ENCODE measurements at regions not wholly inside any gene's neighbourhood (a gene's known extent, or its start where the extent isn't known, plus 50 kb on each side); places are given as distances from the start of the nearest gene placed in this dataset.
A peak's percentile ranks its signal among the peaks of the same experiment; 100 is the strongest.

- DNase-seq (ENCODE audit: extremely low read depth, low read depth) = no peak
- no peak for TF ChIP-seq CTCF (IDR thresholded peaks at IDR 0.05; ENCODE audit: low read depth, low read length)
Measured at GRCh38 chr5:57749396-57749795, 266.8 kb upstream of the ACTBL2 start.

- no peak for TF ChIP-seq CTCF (IDR thresholded peaks at IDR 0.05; ENCODE audit: low read depth, low read length)
Measured at GRCh38 chr5:57745700-57746651, 263.4 kb upstream of the ACTBL2 start.

GRCh38 chr5:57745029-57745428, 262.4 kb upstream of the ACTBL2 start:
- TF ChIP-seq CTCF (IDR thresholded peaks at IDR 0.05; ENCODE audit: low read depth, low read length) = no peak
- no peak for DNase-seq (ENCODE audit: extremely low read depth, low read depth)

More at GRCh38 chr5:57745700-57746651, 263.4 kb upstream of the ACTBL2 start:
- DNase-seq (ENCODE audit: extremely low read depth, low read depth) = no peak

GRCh38 chr5:57741336-57741735, 258.7 kb upstream of the ACTBL2 start:
- DNase-seq (ENCODE audit: extremely low read depth, low read depth) = no peak

GRCh38 chr5:57738787-57739186, 256.2 kb upstream of the ACTBL2 start:
- TF ChIP-seq CTCF (IDR thresholded peaks at IDR 0.05; ENCODE audit: low read depth, low read length) = no peak

More at GRCh38 chr5:57741336-57741735, 258.7 kb upstream of the ACTBL2 start:
- TF ChIP-seq CTCF (IDR thresholded peaks at IDR 0.05; ENCODE audit: low read depth, low read length) = no peak

GRCh38 chr5:57738301-57738700, 255.7 kb upstream of the ACTBL2 start:
- TF ChIP-seq CTCF (IDR thresholded peaks at IDR 0.05; ENCODE audit: low read depth, low read length) = no peak
- no peak for DNase-seq (ENCODE audit: extremely low read depth, low read depth)

More at GRCh38 chr5:57738787-57739186, 256.2 kb upstream of the ACTBL2 start:
- no peak for DNase-seq (ENCODE audit: extremely low read depth, low read depth)

- no peak for TF ChIP-seq CTCF (IDR thresholded peaks at IDR 0.05; ENCODE audit: low read depth, low read length)
- no peak for DNase-seq (ENCODE audit: extremely low read depth, low read depth)
Measured at GRCh38 chr5:57736716-57737115, 254.1 kb upstream of the ACTBL2 start.

GRCh38 chr5:57735279-57736153, 252.9 kb upstream of the ACTBL2 start:
- DNase-seq (ENCODE audit: extremely low read depth, low read depth) = peak; percentile 56

Data from AG09319 (cell line).